ENCODE measurements at regions not wholly inside any gene's neighbourhood (a gene's known extent, or its start where the extent isn't known, plus 50 kb on each side); places are given as distances from the start of the nearest gene placed in this dataset.

DNA sequence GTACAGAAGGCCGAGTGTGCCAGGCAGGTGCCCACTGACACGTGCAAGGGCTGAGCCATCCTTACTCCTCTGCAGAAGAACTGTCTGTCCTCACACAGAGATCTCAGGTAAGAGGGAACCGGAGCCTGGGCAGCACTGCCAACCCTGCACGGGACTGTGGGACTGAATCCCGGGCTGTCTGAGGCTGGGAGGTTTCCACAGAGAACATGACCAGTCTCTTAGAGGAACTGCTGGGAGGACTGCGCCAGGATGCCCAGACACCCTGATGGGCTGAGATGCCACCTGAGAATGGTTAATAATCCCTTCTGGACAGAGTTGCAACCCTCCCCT is 302.9 kb upstream of the SFSWAP start:
- TF ChIP-seq, protein P1, sequence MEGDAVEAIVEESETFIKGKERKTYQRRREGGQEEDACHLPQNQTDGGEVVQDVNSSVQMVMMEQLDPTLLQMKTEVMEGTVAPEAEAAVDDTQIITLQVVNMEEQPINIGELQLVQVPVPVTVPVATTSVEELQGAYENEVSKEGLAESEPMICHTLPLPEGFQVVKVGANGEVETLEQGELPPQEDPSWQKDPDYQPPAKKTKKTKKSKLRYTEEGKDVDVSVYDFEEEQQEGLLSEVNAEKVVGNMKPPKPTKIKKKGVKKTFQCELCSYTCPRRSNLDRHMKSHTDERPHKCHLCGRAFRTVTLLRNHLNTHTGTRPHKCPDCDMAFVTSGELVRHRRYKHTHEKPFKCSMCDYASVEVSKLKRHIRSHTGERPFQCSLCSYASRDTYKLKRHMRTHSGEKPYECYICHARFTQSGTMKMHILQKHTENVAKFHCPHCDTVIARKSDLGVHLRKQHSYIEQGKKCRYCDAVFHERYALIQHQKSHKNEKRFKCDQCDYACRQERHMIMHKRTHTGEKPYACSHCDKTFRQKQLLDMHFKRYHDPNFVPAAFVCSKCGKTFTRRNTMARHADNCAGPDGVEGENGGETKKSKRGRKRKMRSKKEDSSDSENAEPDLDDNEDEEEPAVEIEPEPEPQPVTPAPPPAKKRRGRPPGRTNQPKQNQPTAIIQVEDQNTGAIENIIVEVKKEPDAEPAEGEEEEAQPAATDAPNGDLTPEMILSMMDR (IDR thresholded peaks at IDR 0.05): no peak
- TF ChIP-seq EZH2phosphoT487 (IDR thresholded peaks at IDR 0.05): no peak
